GM10266 (cell line): ENCODE measurements at regions not wholly inside any gene's neighbourhood (a gene's known extent, or its start where the extent isn't known, plus 50 kb on each side); places are given as distances from the start of the nearest gene placed in this dataset.

Experiments used
- DNase-seq: peaks from one replicate; pipeline ENCODE4 v3.0.0; 2012; ENCODE audit errors: extremely low spot score
- TF ChIP-seq, protein P1 (sequence below): IDR thresholded peaks from 2 replicates; pipeline ENCODE4 v1.5.1; 2012; ENCODE audit warnings: mild to moderate bottlenecking, low read depth; ENCODE audit not compliant: control insufficient read depth, insufficient read depth; ENCODE audit errors: missing control alignments

DNA sequence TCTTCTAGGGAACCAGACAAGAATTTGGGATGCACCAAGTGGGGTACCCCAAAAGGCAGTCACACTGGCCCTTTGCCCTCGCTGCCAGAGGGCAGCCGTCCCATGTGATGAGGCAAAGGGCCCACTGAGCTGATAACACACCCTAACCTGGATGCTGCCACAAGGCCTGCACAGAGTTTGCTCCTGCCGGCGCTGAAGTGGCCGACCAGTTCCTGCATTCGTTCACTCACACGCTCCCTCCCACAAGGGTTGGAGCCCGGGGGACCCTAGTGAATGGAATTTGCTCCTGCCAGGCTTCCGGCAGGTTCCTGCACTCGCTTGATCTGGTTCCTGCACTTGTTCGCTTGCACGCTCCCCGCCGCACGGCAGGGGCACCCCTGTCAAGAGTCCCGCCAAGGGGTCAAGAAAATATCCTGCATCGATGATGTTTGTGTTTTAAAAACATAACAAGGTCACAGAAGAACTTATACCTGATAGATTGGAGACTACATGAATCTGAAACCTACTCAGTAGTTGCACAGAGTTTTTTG is 296.4 kb upstream of the VCX start:
- DNase-seq, result no peak
- TF ChIP-seq, protein P1, sequence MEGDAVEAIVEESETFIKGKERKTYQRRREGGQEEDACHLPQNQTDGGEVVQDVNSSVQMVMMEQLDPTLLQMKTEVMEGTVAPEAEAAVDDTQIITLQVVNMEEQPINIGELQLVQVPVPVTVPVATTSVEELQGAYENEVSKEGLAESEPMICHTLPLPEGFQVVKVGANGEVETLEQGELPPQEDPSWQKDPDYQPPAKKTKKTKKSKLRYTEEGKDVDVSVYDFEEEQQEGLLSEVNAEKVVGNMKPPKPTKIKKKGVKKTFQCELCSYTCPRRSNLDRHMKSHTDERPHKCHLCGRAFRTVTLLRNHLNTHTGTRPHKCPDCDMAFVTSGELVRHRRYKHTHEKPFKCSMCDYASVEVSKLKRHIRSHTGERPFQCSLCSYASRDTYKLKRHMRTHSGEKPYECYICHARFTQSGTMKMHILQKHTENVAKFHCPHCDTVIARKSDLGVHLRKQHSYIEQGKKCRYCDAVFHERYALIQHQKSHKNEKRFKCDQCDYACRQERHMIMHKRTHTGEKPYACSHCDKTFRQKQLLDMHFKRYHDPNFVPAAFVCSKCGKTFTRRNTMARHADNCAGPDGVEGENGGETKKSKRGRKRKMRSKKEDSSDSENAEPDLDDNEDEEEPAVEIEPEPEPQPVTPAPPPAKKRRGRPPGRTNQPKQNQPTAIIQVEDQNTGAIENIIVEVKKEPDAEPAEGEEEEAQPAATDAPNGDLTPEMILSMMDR, result no peak

DNA sequence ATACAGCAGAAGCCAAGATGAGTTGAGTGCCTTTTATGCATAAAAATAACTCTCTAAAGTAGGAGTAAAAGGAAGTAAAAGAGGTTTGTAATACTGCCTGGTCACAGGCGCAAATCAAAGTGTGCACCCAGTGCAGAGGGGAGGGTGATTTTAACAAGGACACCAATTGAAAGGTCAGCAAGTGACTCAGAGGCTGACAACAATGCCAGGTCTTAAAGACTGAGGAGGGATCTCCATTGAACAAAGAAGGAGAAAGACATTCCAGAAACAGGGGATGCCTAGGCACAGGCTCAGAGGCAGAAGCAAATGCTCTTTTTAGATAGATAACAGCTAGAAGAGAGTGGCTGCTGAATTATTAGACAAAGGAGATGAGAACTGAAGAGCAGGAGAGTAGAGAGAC is 297.4 kb upstream of the VCX start:
- no peak for DNase-seq
- TF ChIP-seq, protein P1, result no peak

DNA sequence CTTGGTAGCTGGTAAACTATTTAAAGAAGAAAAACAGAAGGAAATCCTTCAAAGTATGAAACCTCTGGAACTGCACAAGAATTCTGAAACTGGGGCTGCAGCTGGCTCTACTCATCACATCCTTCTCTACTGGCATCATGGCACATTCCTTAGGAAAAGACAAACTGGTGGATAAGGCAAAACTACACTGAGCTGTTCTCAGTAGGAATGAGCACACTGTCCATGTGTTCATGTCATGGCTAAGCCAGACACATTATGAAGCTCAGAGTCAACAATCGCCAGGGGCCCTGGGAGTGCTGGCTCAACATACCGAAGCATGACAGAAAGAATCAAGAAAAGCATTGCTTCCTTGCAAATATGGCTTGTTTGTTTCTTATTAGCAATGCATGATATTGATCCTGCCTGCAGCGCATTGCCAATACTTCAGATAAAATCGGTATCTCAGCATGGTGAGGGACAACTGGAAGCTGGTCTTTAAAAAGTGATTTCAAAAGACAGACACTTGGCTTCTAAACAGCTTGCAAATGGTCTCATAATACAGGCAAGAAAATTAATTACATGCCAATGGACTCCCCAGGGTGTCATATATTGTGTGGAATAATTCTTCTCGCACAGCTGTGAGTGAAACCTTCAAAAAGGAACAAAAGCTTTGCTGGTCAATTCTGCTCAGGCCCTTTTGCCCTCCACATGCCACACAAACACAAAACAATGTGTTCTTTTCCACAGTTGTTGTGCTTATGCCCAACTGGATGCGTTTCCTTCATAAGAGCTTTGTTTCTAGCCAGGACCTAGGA is 300.2 kb upstream of the VCX start:
- DNase-seq, result no peak
- TF ChIP-seq, protein P1, result no peak

DNA sequence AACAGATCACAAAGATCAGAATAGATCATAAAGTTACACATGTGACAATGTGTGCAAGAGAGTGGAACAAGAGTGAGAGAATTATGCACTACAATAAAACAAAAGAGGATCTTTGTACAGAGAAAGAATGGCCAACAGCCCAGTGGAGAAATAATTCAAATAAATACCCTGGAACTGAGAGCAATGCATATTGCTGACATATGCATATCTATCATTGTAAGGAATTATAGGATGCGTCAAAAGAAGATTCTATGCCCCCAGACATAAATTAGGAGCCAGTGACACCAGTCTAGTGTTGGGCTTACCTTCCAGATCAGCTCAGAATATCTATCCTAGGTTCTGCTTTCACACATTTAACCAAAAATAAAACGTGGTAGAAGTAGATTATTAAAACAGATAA is 320.1 kb upstream of the VCX start:
- DNase-seq, result no peak
- TF ChIP-seq, protein P1, result no peak

DNA sequence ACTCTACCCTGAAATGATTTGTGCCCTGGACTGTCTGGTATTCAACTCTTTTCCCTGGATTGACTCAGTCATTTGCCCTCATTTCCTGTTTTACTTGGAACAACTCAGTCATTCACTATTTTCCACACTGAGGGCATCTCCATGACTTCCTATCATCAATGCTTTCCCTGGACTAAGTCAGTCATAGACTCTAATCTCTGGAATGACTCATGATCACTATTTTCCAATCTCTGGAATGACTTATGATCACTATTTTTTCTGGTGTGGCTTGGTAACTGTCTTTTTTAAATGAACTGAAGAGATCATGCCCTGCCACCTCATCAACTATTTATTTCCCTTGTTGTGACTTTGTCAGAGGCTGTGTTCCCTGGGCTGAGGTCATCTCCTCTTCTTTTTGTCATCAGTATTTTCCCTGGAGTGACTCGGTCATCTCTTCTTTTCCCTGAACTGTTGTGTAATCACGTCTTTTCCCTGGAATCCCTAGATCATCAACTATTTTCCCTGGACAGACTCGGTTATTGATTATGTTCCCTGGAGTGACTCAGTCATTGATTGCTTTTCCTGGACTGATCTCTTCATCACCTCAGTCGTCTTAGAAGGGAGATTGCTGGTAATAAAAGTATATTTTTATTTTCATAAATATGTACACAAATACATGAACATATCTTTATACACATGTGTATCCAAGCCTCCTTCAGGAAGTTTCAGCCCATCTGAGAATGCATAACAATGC is 327.1 kb upstream of the VCX start:
- TF ChIP-seq, protein P1, result no peak
- DNase-seq, result no peak

DNA sequence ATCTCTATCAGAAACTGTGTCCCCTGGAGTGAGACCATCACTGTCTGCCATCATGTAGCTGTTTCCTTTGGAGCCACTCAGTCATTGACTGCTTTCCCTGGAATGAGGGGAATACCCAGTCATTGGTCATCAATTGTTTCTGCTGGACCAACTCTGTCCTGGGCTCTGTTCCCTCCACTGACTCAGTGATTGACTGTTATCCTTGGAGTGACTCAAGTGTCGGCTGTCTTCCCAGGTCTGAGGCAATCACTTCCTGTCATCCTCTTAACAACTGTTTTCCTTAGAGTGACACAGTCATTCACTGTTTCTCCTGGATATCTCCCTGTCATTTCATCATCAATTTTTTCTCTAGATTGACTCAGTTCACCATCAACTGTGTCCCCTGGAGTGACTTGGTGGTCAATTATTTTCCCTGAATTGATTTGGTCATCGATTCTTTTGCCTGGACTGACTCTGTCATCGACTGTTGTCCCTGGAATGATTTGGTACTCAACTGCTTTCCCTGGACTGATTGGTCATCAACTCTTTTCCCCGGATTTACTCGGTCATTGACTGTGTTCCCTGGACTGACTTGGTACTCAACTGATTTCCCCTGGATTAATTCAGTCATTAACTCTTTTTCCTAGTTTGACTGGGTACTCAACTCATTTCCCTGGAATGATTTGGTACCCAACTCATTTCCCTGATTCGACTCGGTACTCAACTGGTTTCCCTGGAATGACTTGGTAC is 327.9 kb upstream of the VCX start:
- TF ChIP-seq, protein P1, result no peak
- no peak for DNase-seq

DNA sequence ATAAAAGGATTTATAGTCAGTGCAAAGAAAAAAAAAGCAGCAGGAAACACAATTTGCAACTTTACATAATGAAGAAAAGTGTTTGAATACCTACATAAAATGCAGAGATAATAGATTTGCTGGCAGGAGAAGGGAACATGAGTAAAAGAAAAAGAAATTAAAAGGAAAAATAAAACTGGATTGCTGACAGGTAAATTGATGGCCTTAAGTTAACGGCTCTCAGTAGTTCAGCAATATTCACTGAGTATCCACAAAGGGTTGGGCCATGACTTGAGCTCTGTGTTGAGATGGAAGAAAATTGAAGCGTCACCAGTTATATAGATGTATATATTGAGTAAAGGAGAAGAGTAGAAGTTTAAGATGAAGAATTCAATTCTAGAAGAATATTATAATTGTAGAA is 330.1 kb upstream of the VCX start:
- no peak for DNase-seq
- TF ChIP-seq, protein P1, result no peak
